ENCODE measurements at regions not wholly inside any gene's neighbourhood (a gene's known extent, or its start where the extent isn't known, plus 50 kb on each side); places are given as distances from the start of the nearest gene placed in this dataset.

GRCh38 chr2:239479471-239479870 lies 78.7 kb upstream of the HDAC4 start:
- DNase-seq (ENCODE audit: low read depth in 3 of 3, low spot score in 1 of 3) = no peak

- no peak for DNase-seq (ENCODE audit: low read depth in 3 of 3, low spot score in 1 of 3)
Observed at GRCh38 chr2:239477591-239477990, 76.8 kb upstream of the HDAC4 start.

DNA sequence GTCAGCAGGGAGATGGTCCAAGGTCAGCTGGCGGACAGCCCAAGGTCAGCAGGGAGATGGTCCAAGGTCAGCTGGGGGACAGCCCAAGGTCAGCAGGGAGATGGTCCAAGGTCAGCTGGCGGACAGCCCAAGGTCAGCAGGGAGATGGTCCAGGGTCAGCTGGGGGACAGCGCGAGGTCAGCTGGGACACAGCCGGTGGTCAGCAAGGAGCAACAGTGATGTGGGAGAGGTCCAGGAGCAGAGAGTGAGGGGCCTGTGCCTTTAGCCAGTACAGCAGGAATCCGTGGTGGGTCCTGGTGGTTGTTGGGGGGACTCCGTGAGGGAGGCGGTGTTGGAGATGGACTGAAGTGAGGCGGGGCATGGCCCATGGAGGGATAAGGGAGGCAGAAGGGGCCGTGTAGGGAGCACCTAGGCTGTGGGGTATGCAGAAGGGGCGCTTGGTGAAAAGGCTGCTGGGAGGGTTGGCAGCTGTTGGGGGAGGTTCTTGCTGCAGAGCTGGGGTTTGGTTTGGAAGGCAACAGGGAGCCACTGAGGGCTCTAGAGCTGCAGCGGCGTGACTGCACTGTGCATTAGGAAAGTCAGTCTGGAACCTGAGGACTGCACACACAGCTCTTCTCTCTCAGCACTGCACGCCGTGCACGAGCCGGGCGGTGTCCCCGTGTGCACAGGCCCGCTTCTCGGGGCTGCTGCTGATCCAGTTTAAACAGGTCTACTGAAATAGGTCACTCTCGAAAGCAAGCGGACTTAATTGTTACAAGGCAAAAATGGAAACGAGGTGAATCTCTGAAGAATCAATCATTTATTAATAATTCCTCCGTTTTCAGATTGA lies 76.2 kb upstream of the HDAC4 start:
- no peak for DNase-seq (ENCODE audit: low read depth in 3 of 3, low spot score in 1 of 3)

DNA sequence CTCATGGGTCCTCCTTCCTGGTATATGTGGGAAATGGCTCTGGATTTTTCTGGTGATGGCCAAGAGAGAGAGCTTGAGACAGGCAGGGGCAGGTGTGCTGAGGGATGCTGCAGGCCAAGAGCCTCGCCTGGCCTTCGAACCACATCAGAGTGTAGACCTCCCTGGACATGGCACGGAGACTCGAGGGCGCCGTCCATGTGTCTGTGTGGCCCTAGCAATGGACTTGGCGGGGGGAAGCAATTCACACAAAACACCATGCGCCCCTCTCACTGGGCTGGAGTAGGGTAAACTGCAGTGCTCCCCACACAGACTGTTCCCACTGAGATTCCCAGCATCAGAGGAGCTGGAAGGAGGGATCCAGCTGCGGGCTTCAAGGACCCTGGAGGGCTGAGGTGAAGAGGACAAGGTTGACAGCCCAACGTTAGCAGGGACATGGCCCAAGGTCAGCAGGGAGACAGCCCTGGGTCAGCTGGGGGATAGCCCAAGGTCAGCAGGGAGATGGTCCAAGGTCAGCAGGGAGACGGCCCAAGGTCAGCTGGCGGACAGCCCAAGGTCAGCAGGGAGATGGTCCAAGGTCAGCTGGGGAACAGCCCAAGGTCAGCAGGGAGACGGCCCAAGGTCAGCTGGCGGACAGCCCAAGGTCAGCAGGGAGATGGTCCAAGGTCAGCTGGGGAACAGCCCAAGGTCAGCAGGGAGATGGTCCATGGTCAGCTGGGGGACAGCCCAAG lies 75.4 kb upstream of the HDAC4 start:
- DNase-seq (ENCODE audit: low read depth in 3 of 3, low spot score in 1 of 3) = no peak

- DNase-seq (ENCODE audit: low read depth in 3 of 3, low spot score in 1 of 3) = no peak
Observed at GRCh38 chr2:239475161-239476028, 74.6 kb upstream of the HDAC4 start.

- DNase-seq (ENCODE audit: low read depth in 3 of 3, low spot score in 1 of 3) = no peak
Observed at GRCh38 chr2:239473211-239473805, 72.5 kb upstream of the HDAC4 start.

- DNase-seq (ENCODE audit: low read depth in 3 of 3, low spot score in 1 of 3) = no peak
Observed at GRCh38 chr2:239472235-239472775, 71.5 kb upstream of the HDAC4 start.

GRCh38 chr2:239471011-239471792 lies 70.4 kb upstream of the HDAC4 start:
- no peak for DNase-seq (ENCODE audit: low read depth in 3 of 3, low spot score in 1 of 3)

GRCh38 chr2:239470151-239470900 lies 69.5 kb upstream of the HDAC4 start:
- DNase-seq (ENCODE audit: low read depth in 3 of 3, low spot score in 1 of 3) = no peak

DNA sequence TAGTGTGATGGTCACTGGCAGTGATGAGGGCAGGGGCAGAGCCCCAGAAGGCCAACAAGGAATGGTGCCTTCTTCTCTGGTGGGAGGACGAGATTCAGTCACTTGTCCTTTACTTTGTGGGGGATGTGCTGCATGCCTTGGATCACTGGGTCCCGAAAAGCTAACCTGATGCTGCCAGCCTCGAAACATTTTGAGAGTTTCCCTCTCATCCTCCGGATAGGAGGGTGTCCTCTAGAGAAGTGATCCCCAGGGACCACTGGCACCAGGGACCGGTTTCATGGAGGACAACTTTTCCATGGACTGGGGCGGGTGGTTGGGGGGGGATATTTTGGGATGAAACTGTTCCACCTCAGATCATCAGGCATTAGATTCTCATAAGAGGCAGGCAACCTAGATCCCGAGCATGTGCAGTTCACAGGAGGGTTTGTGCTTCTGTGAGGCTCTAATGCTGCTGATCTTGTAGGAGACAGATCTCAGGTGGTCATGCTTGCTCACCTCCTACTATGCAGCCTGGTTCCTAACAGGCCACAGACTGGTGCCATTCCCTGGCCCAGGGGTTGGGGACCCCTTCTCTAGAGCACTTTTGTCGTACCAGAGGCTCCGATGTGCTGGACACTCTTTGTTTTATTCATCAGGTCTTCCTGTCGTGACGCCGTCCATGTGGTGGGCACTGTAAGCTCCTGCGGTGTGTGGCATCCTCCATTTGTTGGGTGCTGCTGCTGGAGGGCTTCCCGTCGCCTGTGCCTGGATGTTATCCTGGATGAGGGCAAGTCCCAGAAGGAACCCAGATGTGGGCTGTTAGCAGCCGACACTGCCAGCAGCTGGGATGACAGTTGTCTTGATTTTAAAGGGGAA lies 68.5 kb upstream of the HDAC4 start:
- DNase-seq (ENCODE audit: low read depth in 3 of 3, low spot score in 1 of 3) = no peak

DNA sequence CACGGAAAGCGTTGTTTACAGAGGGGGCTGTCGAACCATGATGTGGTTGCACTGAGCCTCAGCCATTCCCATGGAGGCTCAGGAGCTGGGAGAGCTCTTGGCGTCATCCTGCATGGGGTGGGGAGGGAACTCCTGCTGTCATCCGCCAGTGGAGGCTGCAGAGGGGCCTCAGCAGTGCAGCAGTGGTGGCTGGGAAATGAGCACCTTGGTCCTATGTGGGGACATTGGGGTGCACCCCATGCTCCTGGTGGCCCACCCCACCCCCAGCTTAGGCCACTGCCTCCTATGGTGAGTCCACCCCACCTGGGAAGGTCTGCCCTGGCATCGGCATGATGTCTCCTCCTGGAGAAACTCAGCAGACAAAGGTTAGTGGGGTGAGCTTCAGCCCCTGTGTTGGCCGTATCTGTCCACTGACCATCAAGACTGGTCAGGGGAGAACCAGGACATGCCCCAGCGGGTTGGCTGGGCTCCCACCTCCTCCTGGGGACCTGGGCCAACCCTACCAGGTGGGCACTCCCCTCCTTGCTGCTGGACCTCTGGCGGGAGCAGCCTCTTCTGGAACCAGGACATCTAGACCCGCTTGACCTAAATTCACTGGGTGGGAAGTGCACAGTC lies 67.8 kb upstream of the HDAC4 start:
- no peak for DNase-seq (ENCODE audit: low read depth in 3 of 3, low spot score in 1 of 3)

GRCh38 chr2:239467956-239468490 lies 67.2 kb upstream of the HDAC4 start:
- DNase-seq (ENCODE audit: low read depth in 3 of 3, low spot score in 1 of 3) = no peak

DNA sequence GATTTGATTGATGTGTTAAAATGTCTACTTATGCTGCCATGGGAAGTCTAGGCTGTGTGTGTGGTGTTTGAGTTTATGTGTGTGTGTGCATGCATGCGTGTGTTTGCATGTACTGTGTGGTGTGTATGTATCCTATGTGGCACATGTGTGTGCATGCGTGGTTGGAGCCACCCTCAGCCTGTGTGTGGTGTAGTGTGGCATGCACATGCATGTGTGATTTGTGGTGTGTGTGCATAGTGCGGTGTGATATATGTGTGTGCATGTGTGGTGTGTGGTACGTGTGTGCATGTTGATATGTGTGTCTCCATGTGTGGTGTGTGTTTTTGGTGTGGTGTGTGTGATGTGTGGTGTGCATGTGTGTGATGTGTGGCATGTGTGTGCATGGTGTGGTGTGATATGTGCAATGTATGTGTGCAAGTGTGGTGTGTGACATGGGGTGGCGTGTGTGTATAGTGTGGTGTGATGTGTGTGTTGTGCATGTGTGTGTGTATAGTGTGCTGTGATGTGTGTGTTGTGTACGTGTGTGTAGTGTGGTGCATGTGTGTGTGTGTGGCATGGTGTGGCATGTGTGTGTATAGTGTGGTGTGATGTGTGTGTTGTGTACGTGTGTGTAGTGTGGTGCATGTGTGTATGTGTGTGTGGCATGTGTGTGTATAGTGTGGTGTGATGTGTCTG lies 66.6 kb upstream of the HDAC4 start:
- no peak for DNase-seq (ENCODE audit: low read depth in 3 of 3, low spot score in 1 of 3)

- no peak for DNase-seq (ENCODE audit: low read depth in 3 of 3, low spot score in 1 of 3)
Observed at GRCh38 chr2:239466755-239467271, 66.0 kb upstream of the HDAC4 start.

- DNase-seq (ENCODE audit: low read depth in 3 of 3, low spot score in 1 of 3) = no peak
Observed at GRCh38 chr2:239466061-239466754, 65.4 kb upstream of the HDAC4 start.
